HepG2 (cell line): ENCODE measurements at regions not wholly inside any gene's neighbourhood (a gene's known extent, or its start where the extent isn't known, plus 50 kb on each side); places are given as distances from the start of the nearest gene placed in this dataset.

Source experiments
- ATAC-seq: fragments of 200-7000 bp; cut with Tn5 transposase; 3 replicates; pipeline ENCODE4 v1.9.1; 2020; ENCODE audit warnings: mild to moderate bottlenecking, moderate library complexity
- BruUV-seq: library from RNA; stranded (reverse); fragments of 400-500 nt; replicated peaks from 2 replicates; lab custom pipeline; 2021; lab: Mats Ljungman, UMichigan
- CTCF ChIA-PET: fragments of 300-600 bp; formaldehyde crosslinking; extraction: SDS; loops from one replicate; lab custom pipeline; 2021; ENCODE audit warnings: low total read pairs, inconsistent platforms, low intra/inter-chr PET ratio; lab: Yijun Ruan, JAX
- POLR2A ChIA-PET: fragments of 350-600 bp; sonication (Branson Sonifier 250); formaldehyde crosslinking; loops from one replicate; lab custom pipeline; 2020; ENCODE audit warnings: antibody characterized with exemption, inconsistent platforms; lab: Yijun Ruan, JAX
- DNase-seq: peaks from one replicate; pipeline ENCODE4 v3.0.0-alpha.2; 2015; ENCODE audit warnings: low spot score
- FAIRE-seq: peaks from 3 replicates; lab custom pipeline; 2011; peaks lifted over from hg19 to GRCh38; lab: Jason Lieb, UNC
- H2AFZ ChIP-seq: one replicate; pipeline ENCODE4 v1.6.1; 2011; ENCODE audit warnings: low read length, inconsistent platforms
- H3K27ac ChIP-seq: fragments of 300-600 bp; 3 replicates; pipeline ENCODE4 v1.8.0; 2011; ENCODE audit warnings: mixed run types, mild to moderate bottlenecking, mixed read lengths, low read length, inconsistent platforms; ENCODE audit not compliant: insufficient read depth; ENCODE audit errors: extremely low read length
- H3K27me3 ChIP-seq, 2 experiments: fragments of 200-600 bp in 1 of 2; 2 replicates in 1 of 2; 3 replicates in 1 of 2; pipeline versions ENCODE4 v1.6.0 to v1.8.0; 2011; ENCODE audit warnings: low read length in 2 of 2, mild to moderate bottlenecking in 2 of 2, moderate library complexity in 2 of 2, inconsistent platforms in 1 of 2; ENCODE audit not compliant: insufficient read depth in 2 of 2, control insufficient read depth in 1 of 2
- H3K36me3 ChIP-seq, 2 experiments: fragments of 200-600 bp in 1 of 2; replicated peaks in 1 of 2; 2 replicates in 1 of 2; 3 replicates in 1 of 2; pipeline versions ENCODE4 v1.5.1 to v1.8.0; 2011; ENCODE audit warnings: low read length in 2 of 2, inconsistent platforms in 1 of 2; ENCODE audit not compliant: insufficient read depth in 2 of 2, control insufficient read depth in 1 of 2
- H3K4me1 ChIP-seq: 2 replicates; pipeline ENCODE4 v1.5.1; 2012; ENCODE audit warnings: low read length, inconsistent platforms; ENCODE audit not compliant: insufficient read depth
- H3K4me2 ChIP-seq: 2 replicates; pipeline ENCODE4 v1.6.0; 2011; ENCODE audit warnings: low read depth, low read length, inconsistent platforms
- H3K4me3 ChIP-seq, 3 experiments: fragments of 200-600 bp in 1 of 3; sonication (generic), shearing (Covaris generic) in 1 of 3; replicated peaks in 1 of 3; 2 replicates each; pipeline ENCODE4 v1.5.1; 2011 to 2016; ENCODE audit warnings: low read length in 3 of 3, inconsistent platforms in 2 of 3, low read depth in 2 of 3, mild to moderate bottlenecking in 2 of 3, control low read depth in 1 of 3, mixed read lengths in 1 of 3; ENCODE audit not compliant: insufficient read depth in 1 of 3
- H3K79me2 ChIP-seq: one replicate; pipeline ENCODE4 v1.6.1; 2011; ENCODE audit warnings: low read length, inconsistent platforms; ENCODE audit not compliant: insufficient read depth
- H3K9ac ChIP-seq: 2 replicates; pipeline ENCODE4 v1.6.0; 2011; ENCODE audit warnings: mild to moderate bottlenecking, low read depth, low read length, inconsistent platforms; ENCODE audit not compliant: insufficient read depth
- H3K9me3 ChIP-seq: 2 replicates; pipeline ENCODE4 v1.5.1; 2012; ENCODE audit warnings: mild to moderate bottlenecking, low read length
- H4K20me1 ChIP-seq: 2 replicates; pipeline ENCODE4 v1.6.0; 2011; ENCODE audit warnings: inconsistent platforms, mild to moderate bottlenecking, low read length, moderate library complexity; ENCODE audit not compliant: insufficient read depth
- MAFF ChIP-seq: IDR thresholded peaks from 2 replicates; pipeline ENCODE4 v1.6.1; 2011; ENCODE audit warnings: low read depth, low read length, improper control_type of control experiment
- MAFK ChIP-seq, 2 experiments: IDR thresholded peaks in 1 of 2; conservative IDR thresholded peaks in 1 of 2; 2 replicates each; pipeline ENCODE4 v1.6.1; 2011; ENCODE audit warnings: improper control_type of control experiment in 2 of 2, low read length in 2 of 2
- ZNF24 ChIP-seq: fragments of 450-650 bp; IDR thresholded peaks from 2 replicates; pipeline ENCODE4 v1.6.1; 2017; ENCODE audit warnings: antibody characterized with exemption, mild to moderate bottlenecking
- ZNF598 ChIP-seq: sonication (generic); formaldehyde crosslinking; IDR thresholded peaks from 2 replicates; pipeline ENCODE4 v1.5.1; 2020; ENCODE audit warnings: mild to moderate bottlenecking, missing genetic modification reagents, borderline replicate concordance
- WGBS: methylation state at CpG from one replicate; pipeline ENCODE4 v1.1.6; 2017; ENCODE audit warnings: low lambda C conversion rate; 5-methylcytosine and 5-hydroxymethylcytosine counted together
- in situ Hi-C: cut with HindIII; loops from 2 replicates; pipeline ENCODE4 v1.10.0; 2017; ENCODE audit warnings: low pct_unique_long_range_greater_than_20kb; ENCODE audit not compliant: extremely low pct_ligation_motif_present
- intact Hi-C: fragments of 100-400 bp; cut with micrococcal nuclease; formaldehyde crosslinking; loops from one replicate; pipeline ENCODE4 v1.10.0; 2022; ENCODE audit not compliant: unreplicated experiment
- TF ChIP-seq, protein P1 (sequence below): sonication (generic); formaldehyde crosslinking; IDR thresholded peaks from 2 replicates; pipeline ENCODE4 v1.8.1; 2023; ENCODE audit warnings: missing genetic modification reagents, inconsistent platforms, borderline replicate concordance

DNA sequence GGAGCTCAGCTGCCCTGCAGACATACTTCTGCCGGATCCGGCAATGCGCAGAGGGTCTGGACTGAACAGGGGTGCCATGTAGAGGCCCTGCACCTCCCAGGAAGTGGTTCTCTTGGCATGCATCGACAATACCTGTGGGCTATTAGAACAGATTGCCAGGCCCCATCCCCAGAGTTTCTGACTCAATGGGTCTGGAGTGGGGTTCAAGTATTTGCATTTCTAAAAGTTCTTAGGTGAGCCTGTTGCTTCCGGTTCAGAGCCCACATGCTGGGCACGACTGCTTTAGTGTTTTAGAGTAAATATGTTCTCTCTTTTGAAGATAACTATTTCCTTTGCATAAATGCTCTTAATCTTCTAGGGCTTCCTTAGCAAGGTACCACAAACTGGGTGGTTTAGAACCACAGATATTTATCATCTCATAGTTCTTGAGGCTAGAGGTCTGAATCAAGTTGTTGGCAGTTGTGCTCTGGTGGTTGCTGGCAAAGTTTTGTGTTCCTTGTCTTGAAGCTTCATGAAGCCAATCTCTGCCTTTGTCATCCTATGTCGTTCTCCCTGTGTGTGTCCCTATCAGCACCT lies 435.5 kb downstream of the TCERG1L start:
- FAIRE-seq = no peak
- H4K20me1 ChIP-seq = no peaks in the 10 kb centered on the region
- intact Hi-C loops (no loop called here), in situ Hi-C loops (no loop called here)
- no peak overlapping the region for H2AFZ ChIP-seq
- no peak for TF ChIP-seq ZNF598 (CRISPR knock-in tag)
- 19% methylated on average over 7 of the region's 7 CpGs for WGBS
- H3K9ac ChIP-seq = no peak overlapping the region
- H3K36me3 ChIP-seq = no peaks in the 10 kb centered on the region
- ChIA-PET POLR2A (no interaction called here), CTCF (no interaction called here)
- H3K4me2 ChIP-seq = no peak overlapping the region
- no peaks in the 10 kb centered on the region for H3K9me3 ChIP-seq
- no peaks in the 10 kb centered on the region; a peak in 1 of 5 replicates for H3K27me3 ChIP-seq
- DNase-seq = no peak
- no peaks in the 10 kb centered on the region for H3K4me1 ChIP-seq
- ATAC-seq = no peak
- H3K4me3 ChIP-seq = no peak overlapping the region
- no TSS peak for BruUV-seq
- no peaks in the 10 kb centered on the region for H3K79me2 ChIP-seq
- H3K27ac ChIP-seq = no peak overlapping the region

DNA sequence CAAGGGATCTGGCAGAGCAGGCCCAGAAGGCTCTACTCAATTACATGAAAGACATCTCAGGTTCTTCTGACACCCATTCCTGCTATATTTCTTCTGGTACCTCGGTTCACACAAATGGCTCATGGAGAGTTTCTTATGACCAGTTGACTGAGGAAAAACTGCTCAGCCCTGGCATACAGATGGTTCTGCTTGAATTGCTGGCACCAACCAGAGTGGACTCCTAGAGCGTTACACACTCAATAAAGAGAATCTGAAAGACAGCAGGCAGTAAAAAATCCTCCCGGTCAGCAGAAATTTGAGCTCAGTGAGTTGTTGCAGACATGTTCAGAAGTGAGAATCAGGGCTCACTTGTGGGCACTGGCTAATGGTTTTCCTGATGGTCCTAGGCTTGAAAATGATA lies 434.4 kb downstream of the TCERG1L start:
- Histone ChIP-seq H2AFZ (no peak overlapping the region), H4K20me1 (no peaks in the 10 kb centered on the region), H3K9me3 (no peaks in the 10 kb centered on the region), H3K4me2 (no peak overlapping the region), H3K79me2 (no peaks in the 10 kb centered on the region), H3K36me3 (no peaks in the 10 kb centered on the region), H3K9ac (no peak overlapping the region), H3K4me1 (no peaks in the 10 kb centered on the region), H3K27me3 (no peaks in the 10 kb centered on the region; a peak in 1 of 5 replicates), H3K27ac (no peak overlapping the region), H3K4me3 (no peak overlapping the region)
- WGBS = 42% methylated on average over 2 of the region's 3 CpGs
- TF ChIP-seq, protein P1, sequence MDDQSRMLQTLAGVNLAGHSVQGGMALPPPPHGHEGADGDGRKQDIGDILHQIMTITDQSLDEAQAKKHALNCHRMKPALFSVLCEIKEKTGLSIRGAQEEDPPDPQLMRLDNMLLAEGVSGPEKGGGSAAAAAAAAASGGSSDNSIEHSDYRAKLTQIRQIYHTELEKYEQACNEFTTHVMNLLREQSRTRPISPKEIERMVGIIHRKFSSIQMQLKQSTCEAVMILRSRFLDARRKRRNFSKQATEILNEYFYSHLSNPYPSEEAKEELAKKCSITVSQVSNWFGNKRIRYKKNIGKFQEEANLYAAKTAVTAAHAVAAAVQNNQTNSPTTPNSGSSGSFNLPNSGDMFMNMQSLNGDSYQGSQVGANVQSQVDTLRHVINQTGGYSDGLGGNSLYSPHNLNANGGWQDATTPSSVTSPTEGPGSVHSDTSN (CRISPR knock-in tag) = no peak
- TF ChIP-seq ZNF24 (no peak), MAFF (peak; percentile 31; the same call in 1 of the 2 replicates), MAFK (conservative IDR thresholded peaks at IDR 0.05 in 1 of 2, IDR thresholded peaks at IDR 0.05 in 1 of 2; ENCODE audit: low read length in 2 of 2) (peak in 1 of 2 experiments; percentile 38; a peak in 3 of 4 replicates)
- ChIA-PET CTCF (no interaction called here), POLR2A (no interaction called here)
- FAIRE-seq = no peak
- ATAC-seq = no peak
- BruUV-seq = no TSS peak
- in situ Hi-C loops = no loop called here
- no peak for DNase-seq
- intact Hi-C loops = no loop called here
